ENCODE measurements at regions not wholly inside any gene's neighbourhood (a gene's known extent, or its start where the extent isn't known, plus 50 kb on each side); places are given as distances from the start of the nearest gene placed in this dataset.

DNA sequence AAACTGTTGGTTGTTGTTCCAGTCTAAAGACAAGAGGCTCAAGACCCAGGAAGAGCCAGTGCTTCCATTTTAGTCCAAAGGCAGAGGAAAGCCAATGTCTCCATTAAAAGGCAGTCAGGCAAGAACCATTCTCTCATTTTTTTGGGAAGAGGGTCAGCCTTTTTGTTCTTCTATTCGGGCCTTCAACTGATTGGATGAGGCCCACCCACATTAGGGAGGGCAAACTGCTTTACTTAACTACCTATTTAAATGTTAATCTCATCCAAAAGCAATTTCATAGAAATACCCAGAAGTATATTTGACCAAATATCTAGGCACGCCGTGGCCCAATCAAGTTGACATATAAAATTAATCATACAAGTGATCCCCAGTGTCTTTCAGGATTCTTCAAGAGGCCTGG lies 104.4 kb upstream of the SYT6 start:
- Histone ChIP-seq H3K4me1 (peaks cover 10% of the 10 kb centered on the region), H3K27ac (no peak overlapping the region), H3K27me3 (ENCODE audit: insufficient read depth in 3 of 3, low read length in 2 of 3) (no peaks in the 10 kb centered on the region), H3K36me3 (ENCODE audit: insufficient read depth in 1 of 2, low read depth in 1 of 2) (no peaks in the 10 kb centered on the region), H3K9me3 (no peaks in the 10 kb centered on the region), H3K4me3 (no peak overlapping the region)
- intact Hi-C loops (cut with DNase I), result no loop called here
- ATAC-seq (no peak), DNase-seq (no peak)
- WGBS, 3 donors, result 92 to 95% (median 93%) methylated on average over 3 of the region's 3 CpGs
- TF ChIP-seq CTCF (IDR thresholded peaks at IDR 0.05), result no peak

- Histone ChIP-seq H3K27me3 (ENCODE audit: insufficient read depth in 3 of 3, low read length in 2 of 3) (no peaks in the 10 kb centered on the region), H3K4me3 (no peak overlapping the region), H3K4me1 (peaks cover 10% of the 10 kb centered on the region), H3K36me3 (ENCODE audit: insufficient read depth in 1 of 2, low read depth in 1 of 2) (no peaks in the 10 kb centered on the region), H3K27ac (no peak overlapping the region), H3K9me3 (no peaks in the 10 kb centered on the region)
- intact Hi-C loops (cut with DNase I), result no loop called here
- 88 to 97% (median 91%) methylated on average over 1 of the region's 1 CpG for WGBS, 3 donors
- ATAC-seq, result no peak
- TF ChIP-seq CTCF (IDR thresholded peaks at IDR 0.05), result no peak
- DNase-seq, result no peak
These were observed 103.9 kb upstream of the SYT6 start for GRCh38 chr1:114257554-114257953.

DNA sequence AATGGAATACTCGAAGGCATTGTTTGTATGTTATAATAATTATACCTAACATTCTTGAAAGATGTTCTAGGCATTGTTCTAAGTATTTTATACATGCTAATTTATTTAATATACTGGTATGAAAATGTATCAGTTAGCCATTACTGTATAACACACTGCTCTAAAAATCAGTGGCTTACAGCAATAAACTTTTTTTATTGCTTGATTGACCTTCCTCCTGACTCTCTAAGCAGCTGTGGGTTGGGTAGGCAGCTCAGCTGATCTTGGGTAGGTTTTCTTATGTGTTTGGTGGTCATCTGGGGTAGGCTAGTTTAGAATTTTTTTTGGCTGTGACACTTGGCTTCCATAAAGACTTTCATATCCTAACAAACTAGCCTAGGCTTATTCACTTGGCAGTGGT lies 100.2 kb upstream of the SYT6 start:
- H3K36me3 ChIP-seq (ENCODE audit: insufficient read depth in 1 of 2, low read depth in 1 of 2), result no peaks in the 10 kb centered on the region
- no peaks in the 10 kb centered on the region for H3K4me1 ChIP-seq
- no peak overlapping the region for H3K27ac ChIP-seq
- H3K9me3 ChIP-seq, result no peaks in the 10 kb centered on the region
- 73 to 87% (median 78%) methylated on average over 1 of the region's 1 CpG for WGBS, 3 donors
- no peaks in the 10 kb centered on the region for H3K27me3 ChIP-seq (ENCODE audit: insufficient read depth in 3 of 3, low read length in 2 of 3)
- DNase-seq (no peak), ATAC-seq (no peak)
- no peak overlapping the region for H3K4me3 ChIP-seq
- no peak for TF ChIP-seq CTCF (IDR thresholded peaks at IDR 0.05)
- intact Hi-C loops (cut with DNase I), result no loop called here

GRCh38 chr1:114251573-114251939 lies 97.9 kb upstream of the SYT6 start:
- Histone ChIP-seq H3K9me3 (no peaks in the 10 kb centered on the region), H3K27me3 (ENCODE audit: insufficient read depth in 3 of 3, low read length in 2 of 3) (no peaks in the 10 kb centered on the region), H3K36me3 (ENCODE audit: insufficient read depth in 1 of 2, low read depth in 1 of 2) (no peaks in the 10 kb centered on the region), H3K4me1 (no peaks in the 10 kb centered on the region), H3K27ac (peak overlapping the region; percentile 65), H3K4me3 (no peak overlapping the region)
- TF ChIP-seq CTCF (IDR thresholded peaks at IDR 0.05), result no peak
- DNase-seq, result no peak
- ATAC-seq, result peak in 2 of 4 donors; percentile 46 to 64
- 85 to 91% (median 90%) methylated on average over 4 of the region's 4 CpGs for WGBS, 3 donors
- intact Hi-C loops (cut with DNase I), result no loop called here
